Middle frontal gyrus (tissue), 1 donor: ENCODE measurements at regions not wholly inside any gene's neighbourhood (a gene's known extent, or its start where the extent isn't known, plus 50 kb on each side); places are given as distances from the start of the nearest gene placed in this dataset.
"Not testable (repeated sequence)": the region's sequence is repeated elsewhere in the genome, so short reads cannot be mapped to it uniquely, and the experiment has no call there.

ENCODE experiments used
- DNase-seq: peaks from one replicate; pipeline ENCODE4 v3.0.0-alpha.2; 2015; ENCODE audit warnings: low spot score; ENCODE audit errors: extremely low spot score

DNA sequence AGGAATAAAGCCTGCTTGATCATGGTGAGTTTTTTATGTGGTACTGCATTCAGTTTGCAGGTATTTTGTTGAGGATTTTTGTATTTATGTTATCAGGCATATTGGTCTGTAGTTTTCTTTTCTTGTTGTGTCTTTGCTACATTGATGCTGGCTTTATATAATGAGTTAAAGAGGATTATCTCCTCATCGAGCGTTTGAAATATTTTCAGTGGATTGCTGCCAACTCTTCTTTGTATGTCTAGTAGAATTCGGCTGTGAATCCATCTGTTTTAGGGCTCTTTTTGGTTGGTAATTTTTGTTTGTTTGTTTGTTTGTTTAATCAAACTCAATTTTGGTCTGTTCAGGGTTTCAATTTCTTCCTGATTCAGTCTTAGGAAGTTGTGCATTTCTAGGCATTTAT lies 758.4 kb downstream of the KCNA4 start:
- DNase-seq, result no peak

DNA sequence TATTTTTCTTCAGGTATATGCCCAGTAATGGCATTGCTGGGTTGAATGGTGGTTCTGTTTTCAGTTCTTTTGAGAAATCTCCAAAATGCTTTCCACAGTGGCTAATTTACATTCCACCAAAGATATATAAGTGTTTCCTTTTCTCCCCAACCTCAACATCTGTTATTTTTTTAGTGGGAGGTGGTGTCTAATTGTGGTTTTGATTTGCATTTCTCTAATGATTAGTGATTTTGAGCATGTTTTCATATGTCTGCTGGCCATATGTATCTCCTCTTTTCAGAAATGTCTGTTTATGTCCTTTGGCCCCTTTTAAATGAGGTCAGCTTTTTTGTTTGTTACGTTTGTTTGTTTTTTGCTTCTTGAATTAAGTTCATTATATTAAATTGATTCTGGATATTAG lies 760.2 kb downstream of the KCNA4 start:
- no peak for DNase-seq

DNA sequence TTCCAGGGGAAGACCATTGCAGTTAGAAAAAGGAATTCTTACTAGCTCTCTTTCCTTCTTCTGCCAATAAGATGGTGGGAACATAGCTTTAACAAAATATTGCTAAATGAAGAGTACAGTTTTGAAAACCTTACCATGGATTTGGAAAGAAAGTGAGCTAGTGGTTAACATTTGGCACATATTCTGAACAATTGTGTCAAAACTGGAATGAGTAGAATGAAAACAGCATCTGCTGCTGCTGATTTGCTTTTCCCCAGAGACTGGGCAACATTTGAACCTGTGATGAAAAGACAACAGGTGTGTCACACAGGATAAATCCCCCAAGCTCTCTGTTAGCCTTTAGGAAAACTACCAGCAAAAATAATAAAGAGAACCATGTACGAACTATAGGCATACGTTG lies 761.4 kb downstream of the KCNA4 start:
- DNase-seq, result no peak

DNA sequence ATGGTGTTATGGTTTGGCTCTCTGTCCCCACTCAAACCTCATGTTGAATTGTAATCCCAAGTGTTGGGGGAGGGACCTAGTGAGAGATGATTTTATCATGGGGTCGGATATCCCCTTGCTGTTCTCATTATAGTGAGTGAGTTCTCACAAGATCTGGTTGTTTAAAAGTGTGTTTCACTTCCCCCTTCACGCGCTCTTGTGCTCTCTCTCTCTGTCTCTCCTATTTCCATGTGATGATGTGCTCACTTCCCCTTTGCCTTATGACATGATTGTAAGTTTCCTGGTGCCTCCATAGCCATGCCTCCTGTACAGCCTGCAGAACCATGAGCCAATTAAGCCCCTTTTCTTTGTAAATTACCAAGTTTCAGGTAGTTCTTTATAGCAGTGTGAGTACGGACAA lies 765.1 kb downstream of the KCNA4 start:
- DNase-seq, result no peak

DNA sequence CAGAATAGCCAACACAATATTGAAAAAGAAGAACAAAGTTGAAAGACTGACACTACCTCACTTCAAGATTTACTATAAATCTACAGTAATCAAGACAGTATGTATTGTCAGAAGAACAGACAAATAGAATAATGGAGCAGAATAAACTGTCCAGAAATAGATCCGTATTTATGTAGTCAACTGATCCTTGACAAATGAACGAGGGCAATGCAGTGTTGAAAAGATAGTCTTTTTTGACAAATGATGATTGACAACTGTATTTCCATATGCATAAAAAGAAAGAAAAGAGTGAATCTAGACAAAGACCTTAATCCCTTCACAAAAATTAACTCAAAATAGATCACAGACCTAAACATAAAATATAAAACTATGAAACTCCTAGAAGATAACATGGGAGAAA lies 767.1 kb downstream of the KCNA4 start:
- DNase-seq, result no peak

DNA sequence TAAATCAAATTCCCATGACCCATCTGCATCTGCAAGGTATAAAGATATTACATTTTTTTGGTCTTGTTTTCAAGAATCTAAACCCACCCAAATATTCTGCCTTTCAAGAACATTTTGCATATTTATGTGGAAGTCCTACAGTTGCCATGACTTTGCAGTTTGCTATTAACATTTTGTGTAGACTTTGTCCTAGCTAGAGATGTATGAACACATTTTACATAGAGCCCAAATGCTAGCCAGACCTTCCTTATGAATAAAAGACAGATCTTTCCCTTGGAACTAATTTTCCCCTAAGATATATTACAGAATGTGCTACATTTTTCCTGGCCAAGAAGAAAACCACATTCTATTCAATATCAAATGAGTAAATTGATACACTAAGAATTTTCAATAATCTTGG lies 772.5 kb downstream of the KCNA4 start:
- DNase-seq, result no peak

DNA sequence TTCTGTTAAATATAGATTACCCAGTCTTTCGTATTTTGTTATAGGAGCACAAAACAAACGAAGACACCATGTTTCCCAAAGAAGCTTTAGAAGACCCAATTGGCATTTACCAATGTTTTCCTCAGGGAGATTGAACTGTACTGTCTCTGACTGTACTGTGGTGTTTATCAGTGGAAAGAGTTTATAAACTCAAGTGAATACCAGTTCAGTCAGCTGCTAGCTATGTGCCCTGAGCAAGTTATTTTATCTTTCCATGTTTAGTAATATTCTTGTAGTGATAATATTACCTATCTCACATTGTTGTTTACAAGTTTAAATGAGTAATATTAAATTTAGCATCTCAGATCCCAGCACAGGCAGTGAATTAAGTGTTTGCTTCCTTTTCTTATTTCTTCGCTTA lies 773.2 kb downstream of the KCNA4 start:
- DNase-seq, result no peak

DNA sequence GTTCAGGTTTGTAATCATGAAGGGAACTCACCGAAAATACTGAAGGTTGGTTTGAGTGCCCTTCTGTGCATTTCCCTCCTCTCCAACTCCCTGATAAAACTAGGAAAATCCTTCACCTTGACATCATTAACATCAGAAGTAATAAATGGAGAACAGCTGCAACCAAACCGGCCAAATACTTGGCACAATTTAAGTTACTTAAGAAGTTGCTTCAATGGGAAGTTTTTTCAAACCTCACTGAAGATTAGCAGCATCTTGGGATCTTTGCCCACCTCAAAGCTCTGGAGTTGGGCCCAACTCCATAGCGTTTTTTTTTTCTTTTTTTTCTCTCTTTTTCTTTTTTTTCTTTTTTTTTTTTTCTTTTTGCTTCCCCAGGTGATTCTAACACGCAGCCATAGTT lies 784.8 kb downstream of the KCNA4 start:
- DNase-seq, result no peak

DNA sequence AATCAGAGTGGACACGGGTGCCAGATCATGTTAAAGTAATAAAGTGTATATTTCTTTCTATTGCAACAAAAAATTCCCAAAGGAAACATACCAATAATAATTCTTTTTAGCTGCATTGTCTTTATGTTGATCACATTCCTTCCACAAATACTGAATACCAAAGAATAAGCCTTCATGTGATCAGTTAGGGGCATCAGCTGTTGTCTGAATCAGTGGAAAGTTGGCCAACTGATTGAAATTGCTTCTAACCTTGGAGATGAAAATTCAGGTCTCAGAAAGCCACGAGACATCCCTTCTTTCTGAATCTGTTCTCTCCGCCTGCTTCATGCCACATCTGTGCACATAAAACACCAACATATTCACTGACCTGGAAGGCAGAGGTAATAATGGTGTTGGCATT lies 785.2 kb downstream of the KCNA4 start:
- no peak for DNase-seq

DNA sequence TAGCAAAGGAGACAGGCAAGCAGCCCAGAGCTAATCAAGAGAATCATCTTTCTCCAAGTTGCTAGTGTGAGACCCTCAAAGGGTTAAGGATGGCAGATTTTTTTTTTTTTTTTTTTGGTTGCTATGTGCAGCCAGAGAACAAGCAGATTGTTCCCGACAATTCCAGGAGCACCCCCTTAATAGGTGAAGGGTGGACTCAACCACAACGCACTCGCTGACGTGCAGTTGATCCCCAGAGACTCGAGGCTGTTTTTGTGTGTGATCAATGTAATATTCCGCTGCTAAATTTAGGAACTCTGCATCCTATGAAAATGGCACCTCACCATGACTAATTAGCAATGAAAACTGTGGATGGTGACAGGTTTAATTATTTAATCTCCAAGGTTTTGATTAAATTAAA lies 789.0 kb downstream of the KCNA4 start:
- no peak for DNase-seq

DNA sequence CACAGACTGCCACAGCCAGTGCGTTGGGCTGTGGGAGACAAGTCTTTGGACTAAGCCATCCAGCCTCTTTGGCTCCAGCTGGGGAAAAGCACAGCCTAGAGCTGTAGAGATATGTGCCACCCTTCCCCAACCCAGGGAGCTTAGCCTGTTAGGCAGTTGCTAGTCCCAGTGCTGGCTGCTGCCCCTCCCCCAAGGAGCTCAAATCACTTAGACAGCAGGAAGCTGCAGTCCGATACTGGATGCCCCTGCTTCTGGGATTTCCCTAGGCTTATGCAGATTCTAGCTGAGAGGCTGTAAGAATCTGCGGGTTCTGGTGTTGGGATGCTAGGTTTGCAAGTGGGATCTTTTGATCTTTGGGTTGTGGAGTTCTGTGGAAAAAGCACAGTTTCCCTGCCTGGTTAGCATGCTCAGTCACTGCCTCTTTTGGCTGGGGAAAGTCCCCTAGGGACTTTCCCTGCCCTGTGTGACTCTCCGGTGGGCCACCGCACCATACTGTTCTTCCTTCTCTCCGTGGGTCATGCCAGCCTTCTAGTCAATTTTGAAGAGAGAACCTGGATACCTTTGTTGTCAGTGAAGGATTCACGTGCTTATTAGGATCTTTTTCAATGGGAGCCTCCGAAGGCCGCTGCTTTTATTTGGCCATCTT lies 792.0 kb downstream of the KCNA4 start:
- DNase-seq, result no peak

DNA sequence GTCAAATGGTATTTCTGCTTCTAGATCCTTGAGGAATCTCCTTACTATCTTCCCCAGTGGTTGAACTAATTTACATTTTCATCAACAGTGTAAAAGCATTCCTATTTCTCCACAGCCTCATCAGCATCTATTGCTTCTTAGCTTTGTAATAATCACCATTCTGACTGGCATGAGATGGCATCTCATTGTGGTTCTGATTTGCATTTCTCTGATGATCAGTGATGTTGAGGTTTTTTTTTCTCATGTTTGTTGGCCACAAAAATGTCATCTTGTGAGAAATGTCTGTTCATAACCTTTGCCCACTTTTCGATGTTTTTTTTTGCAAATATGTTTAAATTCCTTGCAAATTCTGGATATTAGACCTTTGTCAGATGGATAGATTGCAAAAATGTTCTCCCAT lies 797.3 kb downstream of the KCNA4 start:
- not testable (repeated sequence) for DNase-seq

DNA sequence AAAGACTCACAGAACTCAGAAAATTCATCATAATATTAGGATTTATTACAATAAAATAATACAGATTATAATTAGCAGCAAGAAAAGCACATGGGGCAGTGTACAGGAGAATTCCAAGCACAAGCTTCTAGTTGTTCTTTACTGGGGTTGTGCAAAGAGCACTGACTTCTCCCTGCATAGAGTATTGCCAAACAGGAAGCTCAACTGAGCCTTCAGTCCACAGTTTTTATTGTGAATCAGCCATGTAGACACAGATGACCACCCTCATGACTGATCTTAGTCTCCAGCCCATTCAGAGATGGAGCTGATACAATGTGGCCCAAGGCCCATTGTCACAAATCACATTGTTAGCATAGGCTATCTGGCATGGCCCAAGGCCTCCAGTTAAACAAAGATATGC lies 798.9 kb downstream of the KCNA4 start:
- DNase-seq, result no peak

DNA sequence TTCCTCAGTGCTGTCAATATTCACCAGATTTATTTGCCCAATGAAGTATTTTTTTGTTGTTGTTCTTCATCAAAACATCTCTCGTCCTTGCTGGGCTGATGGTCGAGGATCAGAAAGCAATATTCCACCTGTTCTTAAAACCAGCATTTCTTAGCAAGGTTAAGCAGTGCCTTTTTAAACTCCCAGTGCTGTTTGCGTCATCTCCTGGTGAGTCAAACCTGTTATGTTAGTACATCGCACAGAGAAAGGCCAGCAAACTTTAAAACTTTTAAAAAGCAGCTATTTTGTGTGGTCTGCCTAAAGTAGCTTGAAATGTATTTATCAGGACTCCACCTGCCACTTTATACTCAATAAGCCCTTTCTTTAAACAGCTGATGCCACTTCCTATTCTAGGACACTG lies 802.0 kb downstream of the KCNA4 start:
- no peak for DNase-seq

DNA sequence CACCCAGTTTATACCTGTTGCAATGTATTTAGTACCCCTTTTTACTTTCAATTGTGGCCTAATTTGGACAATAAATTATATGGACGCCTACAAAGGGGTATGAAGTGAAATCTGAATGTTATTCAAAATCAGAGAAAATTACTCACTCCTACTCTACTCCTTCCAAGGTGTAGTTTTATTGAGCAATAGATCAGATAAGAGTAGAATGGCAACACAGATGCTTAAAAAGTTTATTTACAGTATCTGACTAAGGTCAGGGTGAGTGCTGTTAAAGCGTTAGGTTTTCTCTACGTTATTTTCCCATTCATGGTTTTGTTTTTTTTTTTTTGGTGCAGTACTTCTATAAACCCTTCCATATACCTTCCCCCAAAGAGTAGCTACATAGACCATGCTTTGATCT lies 805.6 kb downstream of the KCNA4 start:
- no peak for DNase-seq

DNA sequence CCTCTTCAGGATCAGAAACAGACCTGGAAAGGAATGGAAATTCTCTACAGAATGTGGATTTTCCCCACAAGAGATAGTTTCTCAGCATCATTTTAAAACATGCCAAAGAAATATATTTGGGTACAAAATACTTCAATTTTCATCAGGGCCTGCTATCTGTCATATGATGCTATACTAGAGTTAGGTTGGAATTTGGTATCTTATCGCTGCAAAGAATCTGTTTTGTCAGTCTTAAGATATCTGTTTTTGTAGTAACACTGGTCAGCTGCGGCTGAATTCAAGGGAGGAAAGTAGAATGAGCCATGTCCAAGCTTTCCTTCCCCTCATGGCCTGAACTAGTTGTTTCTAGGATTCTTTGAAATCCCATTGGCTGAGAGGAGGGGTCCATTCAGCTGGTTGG lies 806.4 kb downstream of the KCNA4 start:
- no peak for DNase-seq

DNA sequence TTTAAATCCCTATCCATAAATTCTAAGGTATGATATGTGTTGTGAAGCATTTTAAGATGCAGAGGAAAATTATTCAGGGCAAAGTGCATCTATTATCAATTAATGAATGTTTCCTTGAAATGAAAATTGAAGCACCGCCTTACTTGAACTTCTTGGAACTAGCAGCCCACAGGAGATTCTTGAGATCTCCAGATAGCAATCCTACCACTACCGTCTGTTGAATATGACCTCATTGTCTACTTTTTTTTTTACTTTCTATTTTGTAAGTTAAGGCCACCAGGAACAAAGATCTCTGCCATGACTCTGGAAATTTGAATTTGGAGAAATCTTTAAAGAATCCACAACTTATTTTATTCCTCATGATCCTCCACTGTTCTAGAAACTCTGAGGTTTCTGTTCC lies 808.7 kb downstream of the KCNA4 start:
- no peak for DNase-seq

DNA sequence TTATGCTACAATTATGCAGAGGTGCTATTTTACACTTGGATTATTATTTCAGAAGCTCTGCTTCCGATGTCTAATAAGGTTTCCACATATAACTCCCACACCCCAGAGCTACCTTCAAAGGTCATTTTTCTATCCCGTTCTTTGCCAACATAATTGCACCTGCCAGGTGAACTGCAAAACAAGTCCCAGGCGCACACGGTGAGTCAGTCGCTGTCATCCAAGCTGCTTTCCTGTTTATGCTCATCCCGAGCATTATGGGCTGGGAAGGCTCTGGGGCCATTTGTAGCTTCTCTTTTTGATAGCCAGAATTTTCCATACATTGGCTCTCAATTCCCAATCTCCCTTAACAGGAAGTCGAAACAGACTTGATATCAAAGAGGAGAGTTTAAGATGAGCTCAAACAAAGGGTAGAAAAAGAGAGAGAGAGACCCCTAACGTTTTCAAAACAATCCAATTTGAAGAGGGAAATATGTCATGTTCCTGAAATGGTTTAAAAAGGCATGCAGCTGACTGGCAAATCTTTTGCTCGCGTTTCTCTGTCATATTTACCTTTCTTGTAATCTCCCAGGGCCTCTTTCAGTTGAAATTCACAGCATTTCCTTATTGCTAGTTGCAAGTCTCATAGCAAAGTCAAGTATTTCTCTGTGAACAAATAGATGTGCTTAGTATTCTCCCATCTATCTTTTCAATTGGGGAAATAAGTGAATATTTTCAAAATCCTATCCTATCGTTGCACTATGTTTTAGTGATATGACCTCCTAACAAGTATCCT lies 815.9 kb downstream of the KCNA4 start:
- no peak for DNase-seq

DNA sequence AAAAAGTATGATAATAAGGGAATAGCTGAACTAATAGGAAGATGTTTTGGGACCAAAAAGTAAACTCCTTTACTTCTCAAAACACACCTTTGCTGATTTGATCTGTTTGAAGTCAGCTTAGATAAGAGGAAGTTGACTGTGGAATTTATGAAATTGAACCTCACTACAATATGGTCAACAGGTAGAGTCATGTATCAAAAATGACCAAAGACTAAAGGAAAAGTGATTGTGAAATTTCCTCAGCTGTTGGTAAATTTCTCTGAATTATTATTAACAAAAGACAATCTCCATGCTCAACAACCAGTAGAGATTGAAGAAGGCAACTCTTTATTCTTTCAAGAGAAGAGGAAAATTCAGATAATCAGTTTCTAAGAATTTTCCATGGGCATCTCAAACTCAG lies 826.5 kb downstream of the KCNA4 start:
- no peak for DNase-seq

DNA sequence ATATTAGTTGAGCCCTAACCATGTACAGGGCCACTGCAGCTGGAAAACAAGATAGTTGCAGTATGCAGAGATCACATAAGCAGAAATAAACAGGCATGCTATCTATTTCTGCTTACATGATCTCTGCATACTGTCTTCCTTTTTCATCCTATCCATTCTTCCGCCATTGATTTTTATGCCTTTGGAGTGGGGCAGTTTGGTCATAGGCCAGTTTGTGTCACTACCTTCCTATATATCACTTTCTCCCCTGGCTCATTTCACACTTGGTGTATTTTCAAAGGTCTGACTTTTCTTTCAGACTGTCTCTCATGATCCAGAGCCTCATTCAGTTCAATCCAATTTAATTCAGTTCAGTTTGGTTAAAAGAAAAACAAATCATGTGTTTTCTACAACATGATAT lies 829.6 kb downstream of the KCNA4 start:
- DNase-seq, result no peak

DNA sequence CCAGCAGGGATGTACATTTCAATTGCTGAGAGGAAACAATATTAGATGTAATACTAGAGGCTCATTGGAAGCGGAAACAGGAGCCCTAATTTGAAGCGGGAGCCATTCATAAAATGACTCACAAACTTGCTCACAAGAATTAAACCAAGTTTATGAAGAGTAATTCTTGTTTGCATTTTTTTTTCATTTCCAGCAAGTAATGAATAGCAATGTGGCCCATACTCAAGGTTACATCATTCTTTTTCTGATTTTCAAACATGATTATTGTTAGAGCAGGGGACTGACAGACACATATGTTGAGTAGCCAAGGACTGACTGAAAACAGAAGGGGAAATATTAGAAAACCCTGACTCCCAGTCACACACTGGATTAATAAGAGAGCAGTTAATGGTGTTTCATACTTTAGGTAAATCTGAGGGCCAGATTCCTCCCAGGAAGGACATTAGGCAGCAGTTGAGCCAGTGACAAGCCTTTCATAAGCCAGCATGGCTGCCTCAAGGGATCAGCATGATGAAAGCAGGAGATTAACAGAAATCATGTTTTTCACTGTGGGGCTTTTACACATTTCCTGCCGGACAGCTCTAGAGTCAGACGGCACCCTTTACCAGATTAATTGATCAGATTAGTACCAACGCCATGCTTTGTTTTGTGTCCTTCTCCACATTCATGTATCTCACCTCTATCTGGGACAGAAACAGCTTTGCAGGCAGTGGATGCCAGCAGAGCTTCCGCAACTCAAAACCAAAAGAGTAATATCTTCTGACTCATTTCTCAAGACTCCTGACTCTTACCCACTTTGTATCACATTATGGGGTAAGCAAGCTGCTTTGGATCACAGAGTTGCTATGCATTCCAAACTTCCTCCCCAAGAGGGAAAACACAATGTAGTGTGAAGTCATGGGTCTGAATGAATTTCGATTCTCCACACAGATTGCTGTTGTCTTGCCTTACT lies 831.6 kb downstream of the KCNA4 start:
- DNase-seq, result no peak

DNA sequence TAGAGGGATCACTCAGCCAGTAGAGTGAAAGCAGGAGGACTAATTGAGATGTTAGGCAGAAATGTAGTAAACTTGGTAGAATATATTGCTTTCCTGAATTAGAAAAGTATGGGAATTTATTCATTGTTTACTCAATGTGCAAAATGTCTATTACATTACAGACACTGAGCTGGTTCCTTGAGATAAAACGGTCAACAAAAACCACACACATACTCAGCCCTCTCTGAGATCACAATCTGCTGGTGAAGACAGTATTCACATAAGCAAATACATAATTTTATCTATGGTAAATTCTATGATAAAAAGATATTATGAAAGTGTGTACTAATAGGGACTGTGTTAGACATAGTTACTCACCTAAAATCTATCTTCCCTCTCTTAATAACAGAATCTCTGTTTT lies 833.5 kb downstream of the KCNA4 start:
- DNase-seq, result no peak
